ENCODE measurements at regions not wholly inside any gene's neighbourhood (a gene's known extent, or its start where the extent isn't known, plus 50 kb on each side); places are given as distances from the start of the nearest gene placed in this dataset.

GRCh38 chr1:114270718-114271117 is 117.0 kb upstream of the SYT6 start:
- TF ChIP-seq FOXM1 (IDR thresholded peaks at IDR 0.05; ENCODE audit: borderline replicate concordance) = no peak
- no peak for TF ChIP-seq TARDBP (IDR thresholded peaks at IDR 0.05)
- TF ChIP-seq PKNOX1 (IDR thresholded peaks at IDR 0.05) = no peak
- no peak for TF ChIP-seq SUZ12 (IDR thresholded peaks at IDR 0.05)
- no peak for TF ChIP-seq ZNF384 (IDR thresholded peaks at IDR 0.05)
- TF ChIP-seq SP1 (IDR thresholded peaks at IDR 0.05) = no peak
- no peak for TF ChIP-seq FOXA1 (IDR thresholded peaks at IDR 0.05)
- TF ChIP-seq CTBP1 (IDR thresholded peaks at IDR 0.05; ENCODE audit: borderline replicate concordance) = no peak
- no peak for TF ChIP-seq BHLHE40 (IDR thresholded peaks at IDR 0.05; ENCODE audit: borderline replicate concordance)
- no peak for TF ChIP-seq ELF4 (IDR thresholded peaks at IDR 0.05)
- no peak for TF ChIP-seq ARNT (IDR thresholded peaks at IDR 0.05)
- no peak for TF ChIP-seq L3MBTL2 (conservative IDR thresholded peaks at IDR 0.05)
